ENCODE measurements at regions not wholly inside any gene's neighbourhood (a gene's known extent, or its start where the extent isn't known, plus 50 kb on each side); places are given as distances from the start of the nearest gene placed in this dataset.
"Not testable (repeated sequence)": the region's sequence is repeated elsewhere in the genome, so short reads cannot be mapped to it uniquely, and the experiment has no call there.

DNA sequence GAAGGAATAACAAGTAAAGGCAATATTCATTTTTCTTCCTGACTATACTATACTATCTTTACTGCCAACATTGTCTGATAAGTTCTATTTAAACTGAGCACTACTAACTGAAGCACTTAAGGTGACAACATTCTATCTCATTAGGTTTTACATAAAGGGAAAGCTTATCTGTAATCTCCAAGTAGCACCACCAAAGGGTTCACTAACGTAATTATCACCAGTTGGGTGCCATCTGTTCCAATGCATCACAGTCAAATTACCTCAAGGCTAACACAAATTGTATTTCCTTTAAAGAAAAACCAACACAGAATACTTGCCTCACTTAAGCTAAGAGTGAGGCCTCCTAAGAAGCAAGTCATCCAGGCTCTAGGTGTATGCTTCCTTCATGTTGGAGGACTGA is 453.8 kb downstream of the RAP2B start:
- DNase-seq (ENCODE audit: low spot score): no peak

DNA sequence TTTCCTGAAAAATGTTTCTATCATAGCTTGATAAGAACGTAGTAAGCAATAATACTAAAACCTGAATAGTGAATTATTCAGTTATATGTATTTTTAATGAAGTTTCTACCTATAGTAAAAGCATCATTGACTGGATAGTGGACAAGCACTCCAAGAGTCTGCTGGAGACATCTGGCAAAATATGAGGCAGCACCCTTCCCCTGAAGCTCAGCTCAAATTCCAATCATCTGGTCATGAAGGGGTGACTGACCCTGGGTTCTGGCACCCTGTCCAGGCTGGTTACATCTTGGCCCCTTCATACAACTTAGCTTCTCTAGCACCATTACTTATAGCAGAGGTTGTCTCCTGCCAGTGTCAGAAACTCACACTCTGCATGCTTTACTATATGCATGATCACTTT is 455.4 kb downstream of the RAP2B start:
- DNase-seq (ENCODE audit: low spot score): no peak

DNA sequence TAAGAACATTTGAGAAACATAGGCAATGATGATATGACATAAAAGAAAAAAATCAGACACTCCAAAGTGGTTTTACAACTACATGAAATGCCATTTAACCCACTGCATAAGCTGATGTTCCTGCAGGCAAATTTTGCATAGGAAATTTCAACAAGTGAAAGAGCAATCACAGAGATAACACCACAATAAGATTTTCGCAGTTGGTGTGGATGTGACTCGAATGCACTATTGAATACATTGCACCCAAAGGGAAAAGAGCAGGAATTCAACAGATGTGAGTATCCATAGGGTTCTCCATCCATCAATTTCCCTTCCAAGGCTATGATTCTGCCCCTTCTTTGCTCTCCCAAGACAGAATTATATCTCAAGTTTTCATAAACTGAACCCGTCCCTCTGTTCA is 456.1 kb downstream of the RAP2B start:
- DNase-seq (ENCODE audit: low spot score): no peak

DNA sequence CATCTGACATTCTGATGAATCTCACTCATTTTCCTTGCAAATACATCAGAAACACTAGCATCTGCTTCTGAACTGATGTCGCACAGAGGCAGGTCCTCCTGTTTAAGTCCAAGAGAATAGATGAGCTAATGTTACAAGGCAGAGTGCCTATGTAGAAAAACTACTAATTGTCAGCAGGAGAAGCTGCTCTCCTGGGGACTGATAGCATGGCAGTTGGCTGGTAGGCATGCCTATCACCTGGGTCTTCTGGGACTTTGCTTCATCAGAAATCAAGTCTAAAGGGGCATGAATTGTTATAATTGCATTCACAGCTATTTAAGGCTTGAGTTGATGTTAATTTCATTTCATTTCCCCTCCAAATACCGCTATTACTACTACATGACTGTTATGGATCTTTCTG is 457.2 kb downstream of the RAP2B start:
- DNase-seq (ENCODE audit: low spot score): no peak

DNA sequence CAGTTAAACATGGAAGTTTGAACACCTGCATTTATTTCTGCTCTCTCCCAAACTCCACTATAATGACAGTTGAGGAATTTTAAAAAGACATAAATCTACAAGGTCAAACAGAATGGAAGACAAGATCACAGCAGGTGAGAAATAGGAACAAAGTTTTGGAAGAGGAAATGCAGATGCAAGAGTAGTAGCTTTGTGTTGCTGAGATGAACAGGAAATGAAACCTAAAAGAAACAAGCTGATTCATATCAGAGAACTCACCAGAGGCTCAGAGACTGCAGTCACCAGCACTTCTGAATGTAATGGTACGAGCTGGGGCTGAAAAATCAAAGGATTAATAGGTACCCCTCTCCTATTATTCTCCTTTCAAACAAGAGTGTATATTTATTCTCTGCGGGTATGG is 459.9 kb downstream of the RAP2B start:
- no peak for DNase-seq (ENCODE audit: low spot score)

DNA sequence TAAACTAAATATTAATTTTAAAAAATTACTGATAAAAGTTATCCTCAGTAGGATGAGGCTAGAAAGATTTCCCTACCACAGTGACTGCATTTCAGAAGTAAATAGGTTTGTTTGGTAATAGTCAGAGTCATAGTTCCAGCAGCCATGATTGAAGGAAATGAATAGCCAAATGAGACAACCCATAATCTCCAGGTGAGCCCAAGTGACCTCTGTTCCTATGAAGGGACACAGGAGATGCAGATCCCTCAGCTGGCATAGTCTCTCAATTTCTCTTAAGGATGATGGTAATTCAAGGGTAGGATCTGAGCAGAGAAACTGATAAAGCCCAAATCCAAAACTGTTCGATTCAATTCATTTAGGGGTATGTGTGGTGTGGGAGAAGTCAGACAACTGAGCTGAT is 461.8 kb downstream of the RAP2B start:
- no peak for DNase-seq (ENCODE audit: low spot score)

DNA sequence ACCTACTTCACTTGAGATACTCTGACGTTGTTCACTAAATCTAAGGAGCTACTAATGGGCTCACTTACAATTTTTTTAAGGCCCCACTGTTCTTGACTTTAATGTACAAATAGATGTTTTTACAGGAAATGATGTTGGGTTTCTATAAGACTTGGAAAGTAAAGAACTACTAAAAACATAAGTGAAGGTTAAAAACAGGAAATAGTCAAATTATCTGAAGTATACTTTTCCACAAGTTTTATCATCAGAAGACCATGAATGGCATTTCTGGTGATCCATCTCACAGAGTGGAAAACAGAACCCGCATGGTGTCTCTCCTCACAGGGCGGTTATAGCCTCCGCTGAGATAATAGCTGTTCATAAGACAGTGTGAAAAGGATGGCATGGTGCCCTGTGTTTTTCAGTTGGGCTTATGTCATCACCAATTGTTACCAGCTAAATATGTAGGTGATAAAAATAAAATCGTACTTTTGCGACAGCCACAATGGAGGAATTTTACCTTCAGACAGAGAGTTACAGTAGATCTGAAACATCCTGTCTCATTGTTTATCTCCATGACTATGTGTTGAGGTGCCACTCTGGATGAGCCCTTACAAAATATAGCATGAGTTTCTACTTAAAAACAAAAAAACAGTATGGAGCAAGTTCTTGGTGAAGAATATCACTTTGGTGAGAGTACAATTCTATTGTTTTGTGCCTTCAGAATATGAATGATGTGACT is 462.4 kb downstream of the RAP2B start:
- DNase-seq (ENCODE audit: low spot score): no peak

DNA sequence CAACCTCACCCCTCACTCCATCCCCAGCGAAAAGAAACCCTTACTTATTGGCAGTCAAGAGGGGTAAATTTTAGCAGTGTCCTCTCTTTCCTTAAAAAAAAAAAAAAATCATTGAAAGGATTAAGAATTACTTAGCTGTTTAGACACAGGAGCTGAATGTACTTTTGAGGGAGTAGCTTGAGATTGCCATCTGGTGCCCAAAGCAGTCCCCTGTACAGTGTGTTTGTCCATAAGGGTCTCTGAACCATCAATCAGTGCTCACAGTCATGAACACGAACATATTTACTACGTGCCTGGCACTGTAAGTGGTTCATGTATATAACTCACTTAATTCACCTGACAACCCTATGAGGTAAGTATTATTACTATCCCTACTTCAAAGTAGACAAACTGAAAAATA is 463.5 kb downstream of the RAP2B start:
- DNase-seq (ENCODE audit: low spot score): no peak

DNA sequence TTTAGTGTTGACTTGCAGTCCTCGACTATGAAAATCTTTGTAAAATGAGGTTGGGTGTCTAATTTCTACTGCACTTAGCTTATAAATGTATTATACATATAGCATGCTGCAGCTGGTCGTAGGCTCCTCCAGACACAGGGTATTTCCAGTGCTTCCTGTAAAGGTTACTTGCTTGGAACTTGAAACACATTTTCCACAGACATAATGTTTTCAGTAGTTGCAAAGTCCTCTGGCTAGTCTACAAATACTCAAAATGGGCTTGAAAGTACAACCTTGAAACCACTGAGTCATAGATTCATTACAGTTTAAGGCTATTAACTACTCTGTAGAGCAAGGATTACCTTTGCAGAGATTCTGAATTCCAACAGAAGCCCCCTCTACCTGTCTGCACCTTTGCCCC is 464.1 kb downstream of the RAP2B start:
- no peak for DNase-seq (ENCODE audit: low spot score)

DNA sequence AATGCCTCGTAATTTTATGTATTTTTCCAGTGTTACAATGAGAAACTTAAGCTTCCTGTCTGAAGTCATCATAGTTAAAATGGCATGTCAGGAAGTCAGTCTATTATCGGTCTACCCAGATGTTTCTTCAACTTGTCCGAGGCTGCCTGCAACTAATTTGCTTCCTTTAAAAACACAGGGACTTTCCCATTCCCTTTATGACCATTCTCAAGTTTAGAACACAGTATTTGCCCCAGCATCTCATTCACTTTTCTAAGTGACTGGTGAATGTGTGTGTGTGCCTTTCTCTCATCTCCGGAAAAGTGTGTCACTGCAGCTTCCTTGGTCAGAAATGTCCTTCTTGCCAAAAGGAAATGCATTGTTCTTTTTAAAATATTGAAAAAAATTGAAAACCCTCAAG is 466.6 kb downstream of the RAP2B start:
- no peak for DNase-seq (ENCODE audit: low spot score)

DNA sequence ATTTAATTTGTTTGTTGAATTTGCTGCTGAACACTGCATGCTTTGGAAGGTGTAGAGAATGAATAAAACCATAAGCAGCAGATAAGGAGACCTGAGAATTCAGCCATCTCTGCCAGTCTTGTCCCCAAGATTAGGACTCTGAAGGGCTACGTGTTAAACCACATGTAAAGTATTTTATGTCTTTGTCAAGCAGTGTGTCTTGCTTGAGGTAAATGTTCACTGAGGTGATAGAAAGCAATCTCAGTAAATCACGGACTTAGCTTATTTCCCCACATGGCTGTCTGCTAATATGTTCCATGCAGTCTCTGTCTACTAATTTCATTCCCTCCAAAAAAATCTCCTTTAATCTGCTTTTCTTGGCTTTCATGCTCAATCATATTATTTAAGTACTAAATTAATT is 467.1 kb downstream of the RAP2B start:
- DNase-seq (ENCODE audit: low spot score): no peak

DNA sequence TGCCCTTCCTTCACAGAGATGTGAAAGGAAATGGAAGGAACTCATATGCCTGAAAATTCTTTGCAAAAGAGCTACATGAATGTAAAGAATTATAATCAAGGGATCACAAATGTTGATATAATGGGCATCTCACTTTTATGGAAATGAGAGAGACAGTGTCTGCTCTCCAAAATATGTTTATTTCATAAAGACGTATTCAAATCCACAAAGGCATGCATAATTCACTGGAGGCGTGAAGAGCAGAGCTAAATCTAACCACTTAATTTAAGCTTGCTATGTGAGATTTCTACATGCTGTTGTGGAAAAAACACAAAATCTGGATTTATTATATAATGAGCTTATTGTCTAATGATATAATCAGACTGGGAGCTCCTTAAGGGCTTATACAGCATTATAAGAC is 469.1 kb downstream of the RAP2B start:
- no peak for DNase-seq (ENCODE audit: low spot score)

DNA sequence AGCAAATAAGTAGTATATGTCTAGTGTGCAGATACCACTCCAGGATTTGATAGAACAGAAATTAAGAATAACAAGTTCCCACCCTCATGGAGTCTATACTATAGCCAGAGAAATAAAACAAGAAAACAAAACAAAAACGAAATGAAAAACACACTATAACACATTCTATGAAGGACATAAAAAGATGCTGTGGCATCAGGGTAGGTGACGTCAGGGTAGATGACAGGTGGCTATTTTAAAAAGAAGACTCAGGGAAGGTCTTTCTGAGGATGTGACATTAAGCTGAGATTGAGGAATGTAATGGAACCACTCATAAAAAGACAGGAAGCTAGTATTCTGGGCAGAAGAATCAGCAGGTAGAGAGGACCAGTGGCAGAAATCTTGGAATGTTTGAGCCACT is 469.6 kb downstream of the RAP2B start:
- DNase-seq (ENCODE audit: low spot score): no peak

DNA sequence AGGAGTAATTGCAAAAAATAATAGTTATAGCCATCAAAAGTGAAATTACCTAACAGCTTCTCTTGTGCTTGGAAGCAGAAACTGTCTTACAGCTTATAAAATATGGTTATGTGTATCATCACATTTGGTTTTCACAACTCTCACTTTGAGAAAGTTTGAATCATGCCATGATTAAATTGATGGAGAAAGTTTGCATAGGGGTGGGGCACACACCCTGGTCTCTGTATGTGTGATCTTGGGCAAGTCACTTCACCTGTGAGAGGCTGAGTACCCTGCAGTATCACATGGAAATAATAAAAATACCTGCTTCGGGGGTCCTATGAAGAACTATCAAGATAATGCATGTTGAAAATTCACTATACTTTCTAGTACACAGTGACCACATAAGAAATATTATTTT is 471.4 kb downstream of the RAP2B start:
- no peak for DNase-seq (ENCODE audit: low spot score)

DNA sequence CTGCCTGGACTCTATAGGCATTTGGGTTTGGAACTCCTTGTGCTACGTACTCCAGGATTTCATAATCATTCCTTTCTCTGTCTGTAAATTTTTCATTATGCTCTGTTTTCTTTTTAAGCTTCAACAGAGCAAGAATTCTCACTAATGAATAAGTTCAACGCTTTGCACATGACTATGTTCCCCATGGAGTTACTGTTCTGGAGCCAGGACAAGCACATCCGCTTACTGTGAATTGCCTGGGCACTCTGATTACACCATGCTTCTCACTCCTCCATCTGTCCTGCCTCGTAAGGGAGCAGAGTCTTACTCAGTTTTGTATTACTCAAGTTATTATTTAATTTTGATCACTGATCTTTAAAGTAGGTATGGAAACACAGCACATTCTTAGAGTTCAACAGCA is 472.7 kb downstream of the RAP2B start:
- no peak for DNase-seq (ENCODE audit: low spot score)

DNA sequence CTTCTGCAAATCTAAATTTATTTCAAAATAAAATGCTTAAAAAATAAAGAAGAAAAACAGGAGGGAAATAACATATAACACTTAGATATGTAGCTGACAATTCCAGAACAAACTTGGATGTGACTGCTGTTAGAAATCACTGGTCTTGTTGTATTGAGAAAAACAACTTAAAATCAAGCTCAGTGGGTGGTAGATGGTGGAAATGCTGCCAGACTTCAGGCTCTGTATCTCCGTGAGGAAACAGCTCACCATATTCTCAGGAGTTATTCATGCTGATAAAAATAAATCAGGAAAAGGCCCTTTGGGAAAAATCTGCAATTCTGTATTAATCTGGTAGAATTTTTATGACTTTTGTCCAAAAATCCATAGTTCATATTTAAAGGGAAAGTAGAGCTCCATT is 477.6 kb downstream of the RAP2B start:
- no peak for DNase-seq (ENCODE audit: low spot score)

DNA sequence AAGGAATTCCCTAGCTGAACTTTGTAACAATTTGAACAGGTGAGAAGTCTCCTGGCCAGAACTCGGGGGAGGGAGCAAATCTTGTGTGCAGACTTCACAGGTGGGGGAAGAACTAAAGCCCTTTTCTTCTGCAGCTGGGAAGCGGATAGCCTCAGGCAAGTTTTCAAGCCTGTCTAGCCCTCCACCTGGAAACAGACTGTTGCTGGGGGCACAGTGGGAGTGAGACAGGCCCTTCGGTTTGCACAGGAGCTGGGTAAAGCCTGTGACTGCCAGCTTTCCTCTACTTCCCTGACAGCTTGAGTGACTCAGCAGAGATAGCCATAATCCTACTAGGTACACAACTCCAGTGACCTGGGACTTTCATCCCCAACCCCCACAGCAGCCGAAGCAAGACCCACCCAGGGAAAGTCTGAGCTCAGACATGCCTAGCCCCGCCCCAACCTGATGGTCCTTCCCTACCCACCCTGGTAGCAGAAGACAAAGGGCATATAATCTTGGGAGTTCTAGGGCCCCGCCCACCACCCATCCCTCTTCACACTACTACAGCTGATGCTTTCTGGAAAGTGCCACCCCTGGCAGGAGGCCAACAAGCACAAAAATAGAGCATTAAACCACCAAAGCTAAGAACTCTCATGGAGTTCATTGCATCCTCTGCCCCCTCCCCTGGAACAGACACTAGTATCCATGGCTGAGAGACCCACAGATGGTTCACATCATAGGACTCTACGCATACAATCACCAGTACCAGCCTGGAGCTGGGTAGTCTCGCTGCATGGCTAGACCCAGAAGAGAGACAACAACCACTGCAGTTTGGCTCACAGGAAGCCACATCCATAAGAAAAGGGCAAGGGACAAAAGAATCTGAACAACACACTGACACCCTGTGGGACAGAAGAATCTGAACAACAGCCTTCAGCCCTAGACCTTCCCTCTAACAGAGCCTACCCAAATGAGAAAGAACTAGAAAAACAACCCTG is 479.0 kb downstream of the RAP2B start:
- DNase-seq (ENCODE audit: low spot score): no peak

DNA sequence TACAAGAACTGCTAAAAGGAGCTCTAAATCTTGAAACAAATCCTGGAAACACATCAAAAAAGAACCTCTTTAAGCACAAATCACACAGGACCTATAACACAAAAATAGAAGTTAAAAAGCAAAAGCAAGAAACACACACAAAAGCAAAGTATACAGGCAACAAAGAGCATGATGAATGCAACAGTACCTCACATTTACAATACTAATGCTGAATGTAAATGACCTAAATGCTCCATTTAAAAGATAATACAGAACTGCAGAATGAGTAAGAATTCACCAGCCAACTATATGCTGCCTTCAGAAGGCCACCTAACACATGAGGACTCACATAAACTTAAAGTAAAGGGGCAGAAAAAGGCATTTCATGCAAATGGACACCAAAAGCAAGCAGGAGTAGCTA is 478.6 kb upstream of the ARHGEF26 start:
- DNase-seq (ENCODE audit: low spot score): not testable (repeated sequence)

DNA sequence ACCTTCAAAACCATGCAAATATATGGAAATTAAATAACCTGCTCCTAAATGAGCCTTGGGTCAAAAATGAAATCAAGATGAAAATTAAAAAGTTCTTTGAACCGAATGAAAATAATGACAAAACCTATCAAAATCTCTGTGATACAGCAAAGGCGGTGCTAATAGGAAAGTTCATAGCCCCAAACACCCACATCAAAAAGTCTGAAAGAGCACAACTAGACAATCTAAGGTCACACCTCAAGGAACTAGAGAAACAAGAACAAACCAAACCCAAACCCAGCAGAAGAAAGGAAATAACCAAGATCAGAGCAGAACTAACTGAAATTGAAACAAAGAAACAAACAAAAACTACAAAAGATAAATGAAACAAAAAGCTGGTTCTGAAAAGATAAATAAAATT is 477.7 kb upstream of the ARHGEF26 start:
- DNase-seq (ENCODE audit: low spot score): not testable (repeated sequence)

DNA sequence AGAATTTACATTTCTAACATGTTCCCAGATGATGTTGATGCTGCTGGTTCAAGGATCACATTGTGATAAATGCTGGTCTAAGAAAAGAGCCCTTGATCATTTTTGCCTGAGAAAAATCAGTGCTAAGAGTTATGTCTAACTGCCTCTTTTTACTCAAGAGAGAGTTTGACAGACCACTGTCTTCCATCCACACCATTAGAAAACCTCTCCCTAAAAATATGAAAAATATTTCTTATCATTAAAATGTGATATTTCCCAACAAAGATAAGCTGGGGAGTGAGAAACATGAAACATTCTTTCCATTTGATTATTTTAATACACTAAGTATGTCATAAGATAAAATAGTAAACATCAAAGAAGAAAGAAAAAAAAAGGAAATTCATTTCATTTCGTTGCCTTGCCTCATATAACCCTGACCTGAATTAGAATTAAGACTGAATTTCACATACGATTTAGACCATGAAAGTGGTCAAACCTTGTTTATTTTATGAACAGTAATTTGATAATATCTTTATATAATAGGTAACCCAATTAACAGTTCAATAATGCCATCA is 471.8 kb upstream of the ARHGEF26 start:
- no peak for DNase-seq (ENCODE audit: low spot score)

DNA sequence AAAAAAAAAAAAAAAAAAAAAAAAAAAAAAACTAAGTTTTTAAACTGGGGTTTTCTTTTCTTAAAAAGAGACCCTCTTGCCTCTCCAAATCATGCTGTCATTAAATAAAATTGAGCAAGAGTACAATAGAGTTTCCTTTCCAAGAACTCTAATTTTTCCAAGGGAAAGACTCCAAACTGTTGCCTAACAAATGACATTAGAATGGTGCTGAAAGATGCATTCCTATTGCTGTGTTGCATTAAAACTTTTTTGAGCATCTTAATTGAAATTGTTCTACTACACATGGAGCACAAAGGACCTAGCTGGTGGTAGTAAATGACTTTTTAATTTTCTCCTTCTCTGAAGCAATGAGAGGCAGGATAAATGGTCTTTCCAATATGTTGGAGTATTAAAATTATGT is 469.1 kb upstream of the ARHGEF26 start:
- no peak for DNase-seq (ENCODE audit: low spot score)

DNA sequence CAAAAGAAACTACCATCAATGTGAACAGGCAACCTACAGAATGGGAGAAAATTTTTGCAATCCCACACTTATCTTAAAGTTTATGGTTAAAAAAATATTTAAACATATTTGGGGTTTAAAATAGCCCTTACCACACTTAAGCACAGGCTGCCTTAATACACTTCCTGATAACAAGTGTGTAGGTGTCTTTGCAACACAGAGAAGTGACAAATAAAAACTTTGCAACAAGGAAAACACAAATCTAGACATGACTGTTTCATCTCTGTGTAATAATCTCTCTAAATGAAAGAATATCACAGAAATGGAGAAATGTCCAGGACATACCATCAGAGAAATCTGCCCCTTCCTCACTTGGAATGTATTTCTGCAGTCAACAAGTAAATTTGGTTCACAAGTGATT is 464.1 kb upstream of the ARHGEF26 start:
- no peak for DNase-seq (ENCODE audit: low spot score)

DNA sequence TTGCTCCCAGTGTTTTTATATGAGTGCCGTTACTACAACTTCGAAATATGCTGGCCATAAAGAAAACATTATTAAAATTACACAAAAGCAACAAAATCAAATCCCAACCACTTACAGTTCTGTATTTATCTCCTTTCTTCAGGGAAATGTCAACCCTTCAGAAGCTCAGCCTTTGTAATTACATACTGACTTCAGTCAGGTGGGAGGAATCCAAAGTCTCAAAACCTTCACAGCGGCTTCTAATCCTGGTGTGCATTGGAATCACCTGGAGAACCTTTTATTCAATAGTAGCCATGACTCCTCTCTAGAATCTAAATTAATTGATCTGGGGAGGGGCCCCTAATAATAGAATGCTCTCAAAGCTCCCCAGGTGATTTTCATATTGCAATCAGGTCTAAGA is 463.7 kb upstream of the ARHGEF26 start:
- DNase-seq (ENCODE audit: low spot score): no peak
